ENCODE measurements at regions not wholly inside any gene's neighbourhood (a gene's known extent, or its start where the extent isn't known, plus 50 kb on each side); places are given as distances from the start of the nearest gene placed in this dataset.

GRCh38 chr2:104026725-104027124, 827.2 kb upstream of the POU3F3 start:
- no peak overlapping the region for H3K4me3 ChIP-seq (ENCODE audit: low read depth, low read length)
- no peak for DNase-seq
- no peak for TF ChIP-seq CTCF (IDR thresholded peaks at IDR 0.05; ENCODE audit: low read depth, low read length)
- peaks cover 48% of the 10 kb centered on the region for H3K27me3 ChIP-seq (ENCODE audit: insufficient read depth, low read depth, severe bottlenecking)
- no peaks in the 10 kb centered on the region for H3K36me3 ChIP-seq
- H3K9me3 ChIP-seq (ENCODE audit: severe bottlenecking): no peaks in the 10 kb centered on the region
- H3K27ac ChIP-seq: no peak overlapping the region

- DNase-seq: no peak
- Histone ChIP-seq H3K4me3 (ENCODE audit: low read depth, low read length) (no peak overlapping the region), H3K27ac (no peak overlapping the region), H3K9me3 (ENCODE audit: severe bottlenecking) (no peaks in the 10 kb centered on the region), H3K27me3 (ENCODE audit: insufficient read depth, low read depth, severe bottlenecking) (peaks cover 44% of the 10 kb centered on the region), H3K36me3 (no peaks in the 10 kb centered on the region)
- TF ChIP-seq CTCF (IDR thresholded peaks at IDR 0.05; ENCODE audit: low read depth, low read length): no peak
These were observed 826.6 kb upstream of the POU3F3 start for GRCh38 chr2:104027321-104027720.

- no peaks in the 10 kb centered on the region for H3K36me3 ChIP-seq
- DNase-seq: no peak
- TF ChIP-seq CTCF (IDR thresholded peaks at IDR 0.05; ENCODE audit: low read depth, low read length): no peak
- H3K4me3 ChIP-seq (ENCODE audit: low read depth, low read length): no peak overlapping the region
- peaks cover 36% of the 10 kb centered on the region for H3K27me3 ChIP-seq (ENCODE audit: insufficient read depth, low read depth, severe bottlenecking)
- no peak overlapping the region for H3K27ac ChIP-seq
- no peaks in the 10 kb centered on the region for H3K9me3 ChIP-seq (ENCODE audit: severe bottlenecking)
These were observed 825.9 kb upstream of the POU3F3 start for GRCh38 chr2:104028061-104028460.

GRCh38 chr2:104033399-104033798, 820.5 kb upstream of the POU3F3 start:
- Histone ChIP-seq H3K36me3 (no peaks in the 10 kb centered on the region), H3K9me3 (ENCODE audit: severe bottlenecking) (no peaks in the 10 kb centered on the region), H3K27ac (no peak overlapping the region), H3K27me3 (ENCODE audit: insufficient read depth, low read depth, severe bottlenecking) (peaks cover 38% of the 10 kb centered on the region), H3K4me3 (ENCODE audit: low read depth, low read length) (no peak overlapping the region)
- no peak for TF ChIP-seq CTCF (IDR thresholded peaks at IDR 0.05; ENCODE audit: low read depth, low read length)
- no peak for DNase-seq

- Histone ChIP-seq H3K4me3 (ENCODE audit: low read depth, low read length) (no peak overlapping the region), H3K27me3 (ENCODE audit: insufficient read depth, low read depth, severe bottlenecking) (peaks cover 43% of the 10 kb centered on the region), H3K27ac (no peak overlapping the region), H3K9me3 (ENCODE audit: severe bottlenecking) (no peaks in the 10 kb centered on the region), H3K36me3 (no peaks in the 10 kb centered on the region)
- no peak for DNase-seq
- TF ChIP-seq CTCF (IDR thresholded peaks at IDR 0.05; ENCODE audit: low read depth, low read length): no peak
These were observed 813.1 kb upstream of the POU3F3 start for GRCh38 chr2:104040771-104041170.

GRCh38 chr2:104041351-104041750, 812.6 kb upstream of the POU3F3 start:
- H3K27ac ChIP-seq: no peak overlapping the region
- DNase-seq: no peak
- peaks cover 44% of the 10 kb centered on the region for H3K27me3 ChIP-seq (ENCODE audit: insufficient read depth, low read depth, severe bottlenecking)
- TF ChIP-seq CTCF (IDR thresholded peaks at IDR 0.05; ENCODE audit: low read depth, low read length): no peak
- no peaks in the 10 kb centered on the region for H3K36me3 ChIP-seq
- no peaks in the 10 kb centered on the region for H3K9me3 ChIP-seq (ENCODE audit: severe bottlenecking)
- no peak overlapping the region for H3K4me3 ChIP-seq (ENCODE audit: low read depth, low read length)
